Activated T-cell treated with anti-CD3 and anti-CD28 coated beads, Interleukin-2, amount 50 U/mL, for 48 hours (primary cell): ENCODE measurements at regions not wholly inside any gene's neighbourhood (a gene's known extent, or its start where the extent isn't known, plus 50 kb on each side); places are given as distances from the start of the nearest gene placed in this dataset.

Experiments used
- DNase-seq, 2 experiments: peaks; one replicate each; pipeline ENCODE4 v3.0.0-alpha.2; 2020

DNA sequence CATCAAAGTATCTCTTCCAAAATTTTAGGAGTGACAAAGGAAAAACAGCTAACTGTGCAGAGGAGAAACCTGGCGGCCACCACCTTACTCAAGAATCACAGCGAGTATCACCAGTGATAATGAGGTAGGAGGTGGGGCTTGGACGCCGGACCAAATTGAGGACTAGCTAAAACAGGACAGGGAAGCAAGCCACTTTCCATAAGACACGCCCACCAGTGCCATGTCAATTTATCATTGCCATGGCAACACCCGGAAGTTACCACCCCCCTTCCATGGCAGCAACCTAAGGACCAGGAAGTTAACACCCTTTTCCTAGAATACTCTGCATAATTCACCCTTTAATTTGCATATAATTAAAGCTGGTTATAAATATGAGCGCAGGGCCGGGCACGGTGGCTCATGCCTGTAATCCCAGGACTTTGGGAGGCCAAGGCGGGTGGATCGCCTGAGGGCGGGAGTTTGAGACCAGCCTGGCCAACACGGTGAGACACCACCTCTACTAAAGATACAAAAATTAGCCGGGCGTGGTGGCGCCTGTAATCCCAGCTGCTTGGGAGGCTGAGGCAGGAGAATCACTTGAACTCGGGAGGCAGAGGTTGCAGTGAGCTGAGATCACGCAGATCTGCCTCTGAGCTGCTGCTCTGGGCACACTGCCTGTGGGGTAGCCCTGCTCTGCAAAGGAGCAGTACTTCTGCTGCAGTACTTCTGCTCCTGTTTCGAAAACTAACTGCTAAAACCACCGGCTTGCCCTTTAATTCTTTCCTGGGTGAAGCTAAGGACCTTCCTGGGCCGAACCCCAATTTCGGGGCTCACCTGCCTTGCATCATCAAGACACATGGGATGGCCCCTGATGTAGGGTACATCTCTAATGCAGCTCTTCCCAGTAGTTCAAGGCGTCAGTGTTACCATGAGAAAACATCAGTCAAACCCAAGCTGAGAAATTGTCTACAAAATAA, 116.7 kb downstream of the HMX1 start:
- no peak for DNase-seq

DNA sequence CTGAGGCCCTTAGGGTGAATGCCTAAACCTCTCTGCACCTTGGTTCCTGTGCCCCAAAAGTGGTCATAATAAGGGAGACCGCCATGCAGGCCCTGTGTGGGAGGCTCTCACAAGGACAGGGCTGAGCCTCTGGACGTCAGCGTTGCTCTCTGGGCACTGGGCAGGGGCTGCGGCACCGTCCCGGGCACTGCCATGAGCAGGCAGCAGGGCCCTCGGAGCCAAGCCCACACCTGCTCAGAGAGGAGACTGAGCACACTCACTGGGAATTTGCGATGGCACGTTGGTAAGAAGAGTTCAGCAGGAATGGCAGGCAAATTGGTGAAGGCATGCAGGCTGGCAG, 123.4 kb downstream of the HMX1 start:
- no peak for DNase-seq

DNA sequence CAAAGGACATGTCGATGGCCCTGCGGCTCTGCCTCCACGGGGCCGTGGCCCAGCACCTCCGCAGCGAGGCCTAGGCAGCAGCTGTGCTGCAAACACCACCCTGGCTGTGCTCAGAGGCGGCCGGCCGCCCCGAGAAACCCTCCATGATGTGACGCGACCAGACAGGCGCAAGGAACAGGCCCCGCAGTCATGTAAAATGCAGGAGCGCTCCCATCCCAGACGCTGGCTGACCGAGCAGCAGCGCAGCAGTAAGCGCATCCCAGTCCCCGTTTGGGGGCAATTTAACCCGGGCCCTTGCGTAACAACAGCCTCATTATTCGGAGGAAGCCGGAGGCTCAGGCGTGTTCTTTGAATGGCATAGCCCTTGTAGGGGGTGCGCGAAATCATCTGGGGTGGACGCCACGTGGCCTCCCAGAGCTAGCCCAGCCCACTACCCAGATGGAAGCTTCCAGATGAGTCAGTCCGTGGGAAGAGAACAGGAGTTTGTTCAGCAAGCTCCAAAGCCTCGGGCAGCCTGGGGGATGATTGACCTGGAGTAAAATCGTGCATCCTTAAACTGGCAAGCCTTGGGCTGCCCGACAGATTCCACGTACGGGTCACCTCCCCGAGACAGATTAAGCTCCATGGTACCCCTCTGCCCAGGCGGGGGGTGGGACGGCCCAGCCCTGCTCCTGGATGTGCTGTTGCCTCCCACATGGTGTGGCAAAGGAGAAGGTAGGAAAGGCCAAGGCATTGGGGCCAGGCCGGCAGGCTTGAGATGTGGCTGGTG, 124.0 kb downstream of the HMX1 start:
- no peak for DNase-seq

DNA sequence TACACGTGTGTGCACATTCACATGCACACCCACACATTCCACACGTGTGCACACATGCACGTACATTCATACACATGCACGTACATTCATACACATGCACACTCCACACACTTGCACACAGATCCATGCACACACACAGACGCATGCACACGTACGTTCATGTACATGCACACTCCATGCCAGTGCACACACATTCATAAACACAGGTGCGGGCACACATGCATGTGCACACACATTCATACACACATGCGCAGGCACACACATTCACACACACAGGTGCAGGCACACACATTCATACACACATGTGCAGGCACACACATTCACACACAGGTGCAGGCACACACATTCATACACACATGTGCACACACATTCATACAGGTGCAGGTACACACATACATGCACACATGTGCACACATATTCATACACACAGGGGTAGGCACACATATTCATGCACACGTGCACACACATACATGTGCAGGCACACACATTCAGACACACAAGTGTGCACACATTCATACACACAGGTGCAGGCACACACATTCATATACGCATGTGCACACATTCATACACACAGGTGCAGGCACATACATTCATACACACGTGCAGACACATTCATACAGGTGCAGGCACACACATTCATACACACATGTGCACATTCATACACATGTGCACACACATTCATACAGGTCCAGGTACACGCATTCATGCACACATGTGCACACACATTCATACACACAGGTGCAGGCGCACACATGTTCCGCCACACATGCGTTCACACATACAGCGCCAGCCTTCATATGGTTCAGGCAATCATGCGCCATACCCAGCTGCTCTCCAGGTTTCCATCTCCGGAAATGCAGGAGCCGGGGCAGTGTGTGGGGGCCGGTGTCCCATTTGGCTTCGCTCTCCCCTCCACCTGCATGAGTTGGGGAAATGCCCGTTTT, 124.8 kb downstream of the HMX1 start:
- no peak for DNase-seq

DNA sequence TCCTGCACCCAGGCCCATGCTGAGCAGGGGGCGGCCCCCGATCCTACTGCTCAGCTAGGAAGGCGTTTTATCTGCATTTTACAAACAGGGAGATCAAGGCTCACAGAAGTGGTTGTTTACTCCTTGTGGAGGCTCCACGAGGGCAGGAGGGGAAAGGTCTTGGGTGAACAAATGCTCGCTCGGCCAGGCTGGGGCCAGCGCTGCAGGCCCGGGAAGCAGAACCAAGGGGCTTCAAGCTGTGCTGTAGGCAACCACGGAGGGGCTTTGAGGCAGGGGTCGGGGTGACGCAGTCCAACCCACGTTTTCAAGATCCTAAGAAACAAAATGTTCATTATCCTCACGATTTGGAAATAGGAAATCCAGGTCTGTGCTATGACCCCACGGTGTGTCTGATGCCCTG, 125.8 kb downstream of the HMX1 start:
- DNase-seq: no peak

DNA sequence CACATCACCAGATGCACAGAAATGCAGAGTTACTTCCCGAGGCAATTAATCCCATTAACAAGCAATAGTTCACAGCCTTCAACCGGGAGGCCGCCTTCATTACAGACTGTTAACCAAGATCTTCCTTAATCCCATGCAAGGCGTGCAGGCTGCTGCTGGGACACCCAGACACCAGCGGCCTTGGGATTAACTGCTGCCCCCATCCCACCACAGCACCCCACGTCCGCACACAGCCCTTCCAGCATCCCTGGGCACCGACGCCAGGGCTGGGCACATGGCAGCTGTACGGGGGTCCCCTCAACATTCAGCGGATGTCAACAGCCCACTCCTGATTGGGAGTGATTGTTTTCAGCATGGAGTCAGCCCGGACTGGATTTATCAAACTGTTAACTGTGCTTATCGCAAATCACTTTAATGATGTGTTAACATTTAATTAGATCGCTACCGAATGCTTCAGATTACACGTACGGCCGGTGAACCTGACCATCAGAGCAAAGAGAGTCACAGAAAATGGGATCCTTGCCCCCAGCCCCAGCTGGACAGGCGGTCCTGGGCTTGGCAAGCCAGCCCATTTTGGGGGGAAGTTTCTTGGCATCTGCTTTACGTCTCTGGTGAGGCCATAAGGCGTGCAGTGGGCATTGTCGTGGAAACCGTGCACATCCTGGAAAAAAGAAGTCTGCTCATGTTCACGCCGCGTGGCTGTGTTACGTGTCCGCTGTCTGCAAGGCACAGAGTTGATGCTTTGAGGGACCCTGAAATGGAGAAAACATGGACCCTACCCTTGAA, 126.4 kb downstream of the HMX1 start:
- DNase-seq: no peak

DNA sequence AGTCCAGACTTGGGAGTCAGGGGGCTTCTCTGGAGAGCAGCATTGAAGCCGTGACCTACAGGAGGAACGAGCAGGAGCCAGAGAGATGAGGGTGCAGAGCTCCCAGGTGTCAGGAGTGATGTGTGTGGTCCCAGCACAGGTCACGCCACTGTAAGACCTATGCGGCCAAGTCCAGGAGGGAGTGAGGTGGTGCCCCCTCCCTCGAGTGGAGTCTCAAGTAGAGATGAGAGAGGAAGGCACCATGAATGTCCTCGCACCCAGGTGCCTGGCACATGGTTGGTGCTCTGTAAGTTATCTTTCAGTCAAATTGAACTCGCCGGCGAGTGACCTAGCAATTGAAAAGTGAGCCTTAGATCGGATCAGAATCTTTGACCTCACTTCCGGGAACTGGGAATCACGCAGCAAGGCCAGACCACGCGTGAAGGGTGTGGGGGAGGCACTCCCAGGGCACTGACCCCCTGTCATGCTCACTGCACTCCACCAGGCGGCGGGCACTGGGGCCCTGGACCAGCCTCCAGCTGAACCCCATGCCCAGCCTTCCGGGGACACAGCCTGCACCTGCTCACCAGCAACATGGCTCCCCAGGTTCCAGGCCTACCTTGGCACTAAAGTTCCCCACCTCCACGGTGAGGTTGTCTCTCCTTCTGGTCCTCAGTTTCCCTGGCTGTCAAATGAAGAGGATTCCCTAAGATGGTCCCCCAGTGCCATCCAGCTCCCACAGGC, 127.4 kb downstream of the HMX1 start:
- no peak for DNase-seq

DNA sequence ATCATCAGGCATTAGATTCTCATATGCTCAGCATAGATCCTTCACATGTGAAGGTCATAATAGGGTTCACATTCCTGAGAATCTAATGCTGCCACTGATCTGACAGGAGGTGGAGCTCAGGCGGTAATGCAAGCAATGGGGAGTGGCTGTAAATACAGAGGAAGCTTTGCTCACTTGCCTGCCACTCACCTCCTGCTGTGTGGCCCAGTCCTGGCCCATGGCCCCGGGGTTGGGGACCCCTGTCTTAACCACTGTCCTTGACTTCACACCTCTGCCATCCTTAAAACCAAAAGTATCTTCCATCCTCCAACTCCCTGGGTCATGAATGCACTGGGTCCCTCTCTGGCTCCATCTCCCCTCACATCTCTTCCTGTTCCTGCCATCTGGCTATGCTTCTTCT, 129.1 kb downstream of the HMX1 start:
- no peak for DNase-seq

DNA sequence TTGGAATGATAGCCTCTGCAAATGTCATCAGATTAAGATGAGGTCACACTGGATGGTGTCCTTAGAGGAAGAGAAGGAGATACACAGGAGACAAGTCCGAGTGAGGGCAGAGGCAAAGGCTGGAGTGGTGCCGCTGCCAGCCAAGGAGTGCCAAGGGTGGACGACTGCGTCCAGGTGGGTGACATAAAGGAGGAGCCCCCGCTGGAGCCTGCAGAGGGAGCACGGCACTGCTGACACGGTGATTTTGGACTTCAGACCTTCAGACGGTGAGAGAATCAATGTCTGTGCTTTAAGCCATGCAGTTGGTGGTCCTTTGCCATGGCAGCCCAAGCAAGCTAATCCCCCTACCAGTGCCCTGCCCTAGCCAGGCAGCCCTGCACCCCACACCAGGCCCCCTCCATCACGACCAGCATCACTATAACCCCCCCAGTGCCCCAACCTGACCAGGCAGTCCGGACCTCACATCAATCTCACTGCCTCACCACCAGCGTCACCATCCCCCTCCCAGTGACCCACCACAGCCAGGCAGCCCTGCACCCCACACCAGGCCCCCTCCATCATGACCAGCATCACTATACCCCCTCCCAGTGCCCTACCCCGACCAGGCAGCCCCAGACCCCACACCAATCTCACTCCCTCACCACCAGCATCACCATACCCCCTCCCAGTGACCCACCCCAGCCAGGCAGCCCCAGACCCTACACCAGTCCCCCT, 130.0 kb downstream of the HMX1 start:
- no peak for DNase-seq

DNA sequence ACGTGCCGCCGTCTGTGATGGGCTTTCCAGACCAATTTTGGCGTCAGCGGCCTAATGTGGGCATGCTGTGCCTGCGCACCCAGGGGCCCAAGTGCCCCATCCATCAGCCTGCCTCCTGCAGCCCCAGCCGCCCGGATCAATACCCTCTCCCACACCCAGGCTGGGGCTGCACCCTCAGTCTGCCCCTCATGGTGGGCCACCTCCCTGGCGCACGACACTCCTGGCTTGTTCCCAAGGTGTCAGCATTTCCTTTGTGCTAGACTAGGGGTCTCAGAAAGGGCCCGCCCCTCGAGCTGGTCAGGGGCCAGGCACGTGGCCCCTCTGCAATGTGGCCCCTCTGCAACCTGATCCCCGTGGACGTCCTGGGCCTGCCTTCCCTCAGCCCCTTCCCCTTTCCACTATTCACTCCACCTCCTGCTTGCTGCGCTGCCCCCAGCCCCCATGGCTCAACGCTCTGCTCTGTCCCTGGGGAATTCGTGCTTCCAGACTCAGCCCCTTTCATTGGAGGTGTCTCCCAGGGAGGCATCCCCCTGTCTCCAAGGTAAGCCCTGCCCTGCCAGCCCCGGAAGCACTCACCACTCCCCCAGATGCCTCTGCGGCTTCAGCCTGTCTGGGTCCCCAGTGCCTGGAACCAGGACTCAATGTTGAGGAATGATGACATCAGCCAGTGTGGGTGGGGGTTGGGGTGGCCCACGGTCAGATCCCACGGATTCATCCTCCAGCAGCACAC, 130.8 kb downstream of the HMX1 start:
- no peak for DNase-seq

DNA sequence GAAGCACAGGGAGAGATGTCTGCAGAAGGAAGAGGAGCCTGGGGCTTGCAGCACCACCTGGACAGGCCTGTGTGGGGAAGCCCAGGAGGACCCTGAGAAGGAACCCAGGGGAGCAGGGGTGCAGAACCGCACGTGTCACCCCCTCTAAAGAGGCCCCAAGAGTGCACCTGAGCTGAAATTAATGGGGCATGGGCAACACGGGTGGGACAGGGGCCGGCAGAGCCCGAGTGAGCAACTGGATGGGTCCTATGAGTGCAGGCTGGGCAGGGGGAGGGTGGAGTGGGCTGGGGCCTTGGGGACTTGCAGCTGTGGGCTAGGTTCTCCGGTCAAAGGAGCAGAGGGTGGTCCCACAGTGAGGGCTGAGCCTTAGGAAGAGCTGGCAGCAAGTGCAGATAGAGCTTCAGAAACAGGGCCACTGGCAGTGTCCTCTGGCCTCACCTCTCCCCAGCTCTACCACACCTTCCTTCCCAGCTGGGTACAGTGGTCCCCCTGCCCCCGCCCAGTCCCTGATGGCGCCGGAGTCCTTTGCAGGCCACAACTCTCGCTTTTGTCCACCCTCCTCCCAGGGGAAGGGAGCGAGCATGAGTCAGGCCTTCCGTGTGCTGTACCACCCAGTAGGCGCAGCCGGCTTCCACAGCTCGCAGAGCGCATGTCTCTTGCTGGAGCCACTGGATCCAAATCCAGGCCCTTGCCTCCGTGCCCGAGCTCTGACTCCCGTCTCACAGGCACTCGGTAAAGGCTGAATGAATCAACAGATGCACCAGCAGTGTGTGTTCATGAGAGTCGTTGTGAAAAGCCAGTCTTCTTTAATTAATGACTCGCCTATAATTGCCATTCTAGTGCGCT, 131.6 kb downstream of the HMX1 start:
- DNase-seq: peak in 1 of 2 experiments; percentile 3

DNA sequence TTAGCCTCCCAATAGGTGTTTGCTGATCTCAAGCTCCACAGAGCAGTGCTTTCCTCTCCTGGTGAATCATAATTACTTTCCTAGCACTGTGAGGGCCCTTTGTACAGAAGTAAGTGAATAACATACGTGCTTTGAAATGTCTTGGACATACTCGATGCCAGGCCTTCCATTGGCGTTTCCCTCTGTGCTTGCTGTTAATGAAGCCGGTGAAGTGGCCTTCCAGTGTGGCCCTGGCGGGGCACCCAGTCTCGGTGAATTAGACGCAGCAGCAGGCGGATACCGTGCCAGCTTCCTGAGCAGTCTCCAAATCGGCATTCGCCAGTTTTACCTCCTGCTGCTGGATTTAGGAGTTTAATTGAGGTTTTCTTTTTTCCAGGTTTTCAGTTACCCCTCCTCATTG, 132.3 kb downstream of the HMX1 start:
- no peak for DNase-seq

DNA sequence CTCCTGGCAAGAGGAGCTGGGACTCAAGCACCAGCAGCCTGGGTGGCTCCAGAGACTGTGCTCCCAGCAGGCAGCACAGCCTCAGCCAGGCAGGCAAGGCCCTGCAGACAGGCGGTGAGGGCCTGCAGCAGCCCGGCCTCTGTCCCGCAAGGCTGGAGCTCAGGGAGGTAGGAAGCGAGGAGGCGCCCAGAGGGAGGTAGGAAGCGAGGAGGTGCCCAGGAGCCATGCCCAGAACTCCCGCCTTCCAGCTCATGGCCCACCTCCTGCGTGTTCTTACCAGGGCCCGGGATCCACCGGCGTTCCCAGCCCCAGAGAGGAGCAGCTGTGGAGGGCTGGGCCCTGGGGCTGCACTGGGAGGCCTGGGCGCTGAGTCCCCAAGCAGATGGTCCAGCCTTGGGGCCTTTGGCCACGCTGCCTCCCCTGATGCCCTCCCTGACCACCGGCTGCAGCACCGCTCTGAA, 133.1 kb downstream of the HMX1 start:
- DNase-seq: peak in 1 of 2 experiments; percentile 2

DNA sequence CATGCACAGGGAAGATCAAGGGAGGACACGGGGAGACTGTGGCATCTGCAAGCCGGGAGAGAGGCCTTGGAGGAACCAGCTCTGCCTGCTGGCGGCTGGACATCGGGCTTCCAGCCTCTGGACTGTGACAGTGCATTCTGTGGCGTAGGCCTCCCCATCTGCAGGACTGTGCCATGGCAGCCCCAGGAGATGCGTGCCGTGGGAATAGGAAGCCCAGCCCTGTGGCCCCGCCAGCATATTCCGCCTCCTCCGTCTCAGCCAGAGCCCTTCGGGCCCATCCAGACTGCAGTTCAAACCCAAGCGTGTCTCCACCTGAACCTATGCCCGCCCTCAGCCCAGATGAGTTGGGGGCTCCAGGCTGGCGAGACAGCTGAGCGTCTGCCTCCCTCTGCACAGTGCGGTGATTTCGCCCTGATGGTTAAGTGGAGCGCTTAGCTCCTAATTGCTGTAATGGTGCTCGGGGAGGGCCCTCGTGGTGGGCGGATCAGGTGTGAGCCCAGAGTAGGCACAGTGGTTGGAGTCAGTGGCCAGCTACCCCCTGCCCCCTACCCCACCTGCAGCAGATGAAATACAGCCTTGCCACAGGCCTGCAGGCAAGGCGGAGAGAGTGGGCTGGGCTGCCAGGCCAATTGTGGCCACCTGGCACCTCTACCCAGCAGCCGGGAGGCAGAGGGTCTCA, 133.9 kb downstream of the HMX1 start:
- DNase-seq: peak in 1 of 2 experiments; percentile 3

DNA sequence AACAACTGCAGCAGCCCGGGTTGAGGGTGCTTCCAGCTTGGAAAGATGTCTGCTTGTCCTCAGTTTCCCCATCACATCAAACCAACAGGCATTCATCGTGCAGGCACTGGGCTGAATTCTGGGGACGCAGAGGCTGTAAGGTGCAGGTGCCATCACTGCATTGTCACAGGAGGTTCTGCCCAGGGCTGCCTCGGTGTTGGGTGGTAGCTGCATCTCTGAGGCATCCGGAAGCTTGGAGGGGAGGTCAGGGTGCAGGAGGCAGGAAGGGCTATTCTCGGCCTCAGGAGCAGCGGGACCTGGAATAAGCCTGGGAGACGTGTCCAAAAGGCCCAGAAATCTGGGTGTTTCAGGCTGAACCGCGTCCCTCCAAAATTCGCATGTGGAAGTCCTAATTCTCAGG, 134.6 kb downstream of the HMX1 start:
- no peak for DNase-seq

DNA sequence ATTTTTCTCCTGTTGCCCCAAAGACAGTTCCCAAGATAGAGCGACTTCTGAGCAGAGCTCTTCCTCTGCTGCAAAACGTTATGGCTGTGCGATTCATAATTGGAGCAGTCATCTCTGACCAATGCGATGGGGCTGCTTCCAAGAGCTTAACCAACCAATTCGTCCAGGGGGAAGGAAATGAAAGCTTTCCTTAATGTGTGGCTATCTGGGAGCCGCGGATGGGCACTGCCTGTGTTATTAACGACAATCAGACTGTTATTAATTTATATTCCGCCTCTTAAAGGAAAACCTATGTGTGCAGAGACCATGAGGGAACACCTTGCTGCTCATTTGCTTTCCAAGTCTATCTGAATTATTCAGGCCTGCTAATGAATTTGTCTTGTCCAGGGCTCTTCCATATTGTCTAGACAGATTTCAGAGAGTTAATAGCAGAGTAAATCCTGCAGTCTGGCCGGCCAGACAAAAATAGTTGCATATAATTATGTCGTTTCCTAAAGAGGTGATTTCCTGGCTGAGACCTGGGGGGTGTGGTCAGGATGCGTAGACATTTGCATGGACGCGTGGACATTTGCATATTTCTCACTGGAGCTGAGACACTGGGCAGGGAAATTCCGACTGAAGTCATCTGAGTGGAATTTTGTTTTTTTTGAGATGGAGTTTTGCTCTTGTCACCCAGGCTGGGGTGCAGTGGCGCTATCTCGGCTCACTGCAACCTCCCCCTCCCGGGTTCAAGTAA, 135.4 kb downstream of the HMX1 start:
- DNase-seq: no peak

DNA sequence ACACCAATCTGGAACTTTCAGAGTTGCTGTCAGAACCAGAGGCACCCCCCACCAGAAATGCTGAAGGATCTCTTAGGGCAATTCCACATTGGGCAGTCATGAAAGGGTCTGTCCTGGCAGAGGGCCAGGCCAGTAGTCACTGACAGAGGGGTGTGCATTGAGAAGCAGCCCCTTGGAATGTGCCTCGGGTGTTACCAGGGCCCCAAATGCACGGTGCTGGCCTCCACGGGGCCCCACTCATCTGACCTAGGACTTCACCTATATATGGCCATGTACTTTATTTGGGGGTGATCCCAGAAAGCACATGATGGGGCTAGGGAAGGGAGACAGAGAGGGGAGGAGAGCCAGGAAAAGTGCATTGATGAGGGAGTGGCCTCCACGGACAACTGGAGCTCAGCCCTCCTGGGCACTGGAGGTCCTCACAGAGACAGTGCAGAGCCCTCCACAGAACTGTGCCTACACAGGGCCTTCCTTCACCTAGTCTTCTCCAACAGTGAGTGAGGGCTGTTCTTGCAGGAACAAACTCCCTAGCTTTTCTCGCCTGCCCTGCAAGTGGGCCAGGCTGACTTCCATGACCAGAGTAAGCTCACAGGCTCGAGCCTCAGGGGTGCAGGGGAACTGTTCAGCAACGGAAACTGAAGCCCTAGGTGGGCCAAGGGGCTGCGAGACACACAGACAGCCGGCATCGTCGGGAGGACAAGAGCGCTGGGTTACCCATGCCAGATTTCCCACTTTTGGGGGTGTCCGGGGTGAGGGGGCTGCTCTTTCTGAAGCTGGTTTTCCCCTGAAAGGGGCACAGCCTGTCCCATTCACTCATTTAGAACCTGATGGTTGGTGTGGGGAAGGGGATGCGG, 136.2 kb downstream of the HMX1 start:
- no peak for DNase-seq
